ENCODE measurements at regions not wholly inside any gene's neighbourhood (a gene's known extent, or its start where the extent isn't known, plus 50 kb on each side); places are given as distances from the start of the nearest gene placed in this dataset.

DNA sequence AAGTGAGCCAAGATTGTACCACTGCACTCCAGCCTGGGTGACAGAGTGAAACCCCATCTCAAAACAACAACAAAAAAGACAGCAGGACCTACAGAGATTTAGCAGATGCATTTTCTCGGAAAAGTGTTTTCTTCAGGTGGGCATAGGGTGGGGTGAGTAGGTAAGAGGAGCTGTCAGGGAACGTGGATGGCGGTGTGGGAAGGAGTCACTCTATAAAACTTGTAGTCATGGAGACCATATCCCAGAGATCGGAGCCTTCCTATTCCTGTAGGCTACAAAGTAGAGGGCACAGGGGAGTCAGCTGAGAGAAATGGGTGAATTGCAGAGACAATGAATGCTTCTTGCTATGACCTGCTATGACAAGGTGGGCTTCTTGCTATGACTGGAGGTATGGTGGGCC, 283.0 kb upstream of the FOXK1 start:
- no peak overlapping the region for H3K4me3 ChIP-seq (ENCODE audit: low read length)
- no peaks in the 10 kb centered on the region for H3K4me1 ChIP-seq (ENCODE audit: control insufficient read depth, insufficient read depth, low read length)
- no peaks in the 10 kb centered on the region for H3K36me3 ChIP-seq (ENCODE audit: control insufficient read depth, insufficient read depth, low read length)
- H3K9me3 ChIP-seq (ENCODE audit: control insufficient read depth, low read length), result no peaks in the 10 kb centered on the region
- H3K9ac ChIP-seq (ENCODE audit: low read length), result no peak overlapping the region
- H3K27me3 ChIP-seq (ENCODE audit: control insufficient read depth, insufficient read depth, low read length), result no peaks in the 10 kb centered on the region

- no peaks in the 10 kb centered on the region for H3K27me3 ChIP-seq (ENCODE audit: control insufficient read depth, insufficient read depth, low read length)
- no peak overlapping the region for H3K9ac ChIP-seq (ENCODE audit: low read length)
- H3K9me3 ChIP-seq (ENCODE audit: control insufficient read depth, low read length), result no peaks in the 10 kb centered on the region
- H3K36me3 ChIP-seq (ENCODE audit: control insufficient read depth, insufficient read depth, low read length), result no peaks in the 10 kb centered on the region
- no peaks in the 10 kb centered on the region for H3K4me1 ChIP-seq (ENCODE audit: control insufficient read depth, insufficient read depth, low read length)
- no peak overlapping the region for H3K4me3 ChIP-seq (ENCODE audit: low read length)
These were observed 282.5 kb upstream of the FOXK1 start for GRCh38 chr7:4399596-4399995.

- H3K27me3 ChIP-seq (ENCODE audit: control insufficient read depth, insufficient read depth, low read length), result no peaks in the 10 kb centered on the region
- H3K4me3 ChIP-seq (ENCODE audit: low read length), result no peak overlapping the region
- H3K9me3 ChIP-seq (ENCODE audit: control insufficient read depth, low read length), result no peaks in the 10 kb centered on the region
- no peak overlapping the region for H3K9ac ChIP-seq (ENCODE audit: low read length)
- no peaks in the 10 kb centered on the region for H3K4me1 ChIP-seq (ENCODE audit: control insufficient read depth, insufficient read depth, low read length)
- H3K36me3 ChIP-seq (ENCODE audit: control insufficient read depth, insufficient read depth, low read length), result no peaks in the 10 kb centered on the region
These were observed 275.6 kb upstream of the FOXK1 start for GRCh38 chr7:4406288-4407058.

GRCh38 chr7:4409946-4410345, 272.1 kb upstream of the FOXK1 start:
- Histone ChIP-seq H3K9me3 (ENCODE audit: control insufficient read depth, low read length) (no peaks in the 10 kb centered on the region), H3K4me1 (ENCODE audit: control insufficient read depth, insufficient read depth, low read length) (no peaks in the 10 kb centered on the region), H3K27me3 (ENCODE audit: control insufficient read depth, insufficient read depth, low read length) (no peaks in the 10 kb centered on the region), H3K9ac (ENCODE audit: low read length) (no peak overlapping the region), H3K4me3 (ENCODE audit: low read length) (no peak overlapping the region), H3K36me3 (ENCODE audit: control insufficient read depth, insufficient read depth, low read length) (no peaks in the 10 kb centered on the region)

DNA sequence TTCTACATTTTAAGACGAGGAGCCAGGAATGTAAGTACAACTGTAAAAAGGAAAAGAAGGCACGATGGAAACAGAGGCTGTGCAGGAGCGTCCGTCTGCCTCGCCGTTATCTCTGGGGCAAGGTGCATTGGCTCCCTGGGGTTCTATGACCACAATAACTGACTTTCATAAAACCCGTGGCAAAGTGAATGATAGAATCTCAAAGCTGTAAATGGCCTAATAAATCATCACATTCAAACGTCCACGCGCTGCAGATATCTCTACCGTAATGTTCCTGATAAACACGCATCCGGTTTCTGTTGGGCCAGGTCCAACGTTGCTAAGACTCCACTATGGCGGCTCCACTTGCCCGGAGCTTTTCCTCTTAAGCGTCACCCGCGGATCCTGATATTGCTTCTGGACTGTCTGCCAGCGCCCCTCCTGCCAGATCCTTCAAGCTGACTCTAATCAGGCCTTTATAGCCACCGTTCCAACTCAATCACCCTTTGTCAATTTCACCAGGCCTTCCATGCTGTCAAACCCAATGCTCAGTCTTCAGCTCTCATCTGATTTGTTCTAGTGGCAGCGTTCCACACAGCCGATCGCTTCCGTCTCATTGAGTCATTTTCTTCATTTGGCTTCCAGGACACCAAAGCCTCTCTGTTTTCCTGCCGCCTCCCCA, 265.6 kb upstream of the FOXK1 start:
- no peaks in the 10 kb centered on the region for H3K27me3 ChIP-seq (ENCODE audit: control insufficient read depth, insufficient read depth, low read length)
- H3K4me1 ChIP-seq (ENCODE audit: control insufficient read depth, insufficient read depth, low read length), result peaks cover 5% of the 10 kb centered on the region
- peak overlapping the region; percentile 67 for H3K4me3 ChIP-seq (ENCODE audit: low read length)
- no peaks in the 10 kb centered on the region for H3K9me3 ChIP-seq (ENCODE audit: control insufficient read depth, low read length)
- H3K9ac ChIP-seq (ENCODE audit: low read length), result peak overlapping the region; percentile 2
- H3K36me3 ChIP-seq (ENCODE audit: control insufficient read depth, insufficient read depth, low read length), result no peaks in the 10 kb centered on the region

DNA sequence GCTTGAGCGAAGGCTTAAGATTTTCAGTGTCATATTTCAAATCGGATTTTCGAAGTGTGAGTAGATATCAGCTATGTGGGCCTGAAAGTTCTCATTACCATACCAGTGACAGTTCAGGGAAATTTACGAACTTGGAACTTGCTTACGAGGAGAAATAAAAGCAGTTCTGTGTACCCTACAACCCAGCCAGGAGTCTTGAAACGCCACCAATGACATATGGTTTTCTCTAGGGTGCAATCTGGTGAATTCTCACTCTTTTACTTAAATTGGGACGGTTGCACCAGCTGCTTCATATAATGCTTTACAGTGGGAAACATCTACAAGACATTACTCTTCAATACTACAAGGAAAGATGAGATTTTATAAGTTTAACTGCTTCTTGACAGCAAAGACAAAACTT, 253.6 kb upstream of the FOXK1 start:
- H3K36me3 ChIP-seq (ENCODE audit: control insufficient read depth, insufficient read depth, low read length), result no peaks in the 10 kb centered on the region
- H3K27me3 ChIP-seq (ENCODE audit: control insufficient read depth, insufficient read depth, low read length), result no peaks in the 10 kb centered on the region
- H3K4me3 ChIP-seq (ENCODE audit: low read length), result no peak overlapping the region
- no peak overlapping the region for H3K9ac ChIP-seq (ENCODE audit: low read length)
- H3K4me1 ChIP-seq (ENCODE audit: control insufficient read depth, insufficient read depth, low read length), result no peaks in the 10 kb centered on the region
- no peaks in the 10 kb centered on the region for H3K9me3 ChIP-seq (ENCODE audit: control insufficient read depth, low read length)

- H3K4me3 ChIP-seq (ENCODE audit: low read length), result no peak overlapping the region
- H3K9me3 ChIP-seq (ENCODE audit: control insufficient read depth, low read length), result no peaks in the 10 kb centered on the region
- no peaks in the 10 kb centered on the region for H3K36me3 ChIP-seq (ENCODE audit: control insufficient read depth, insufficient read depth, low read length)
- no peak overlapping the region for H3K9ac ChIP-seq (ENCODE audit: low read length)
- H3K27me3 ChIP-seq (ENCODE audit: control insufficient read depth, insufficient read depth, low read length), result no peaks in the 10 kb centered on the region
- peaks cover under 1% of the 10 kb centered on the region for H3K4me1 ChIP-seq (ENCODE audit: control insufficient read depth, insufficient read depth, low read length)
These were observed 251.9 kb upstream of the FOXK1 start for GRCh38 chr7:4430227-4430626.

DNA sequence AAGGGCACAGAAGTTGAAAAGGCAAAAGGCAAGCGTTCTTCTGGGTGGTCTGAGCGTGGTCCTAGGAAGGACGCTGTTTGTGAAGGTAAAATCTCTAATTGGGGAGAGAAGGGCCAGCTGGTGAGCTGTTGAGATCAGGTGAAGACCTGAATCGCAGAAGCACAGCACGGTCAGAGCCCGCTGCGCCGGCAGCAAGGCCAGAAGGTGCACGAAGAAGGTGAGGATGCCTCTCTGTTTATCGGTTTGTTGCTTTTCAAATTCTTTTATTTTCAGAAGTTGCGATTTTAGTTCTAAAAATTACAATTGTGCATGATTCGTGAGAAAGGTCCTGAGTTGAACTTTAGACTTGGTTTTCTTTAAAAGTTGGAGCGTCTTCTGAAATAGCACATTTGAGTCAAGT, 247.8 kb upstream of the FOXK1 start:
- Histone ChIP-seq H3K36me3 (ENCODE audit: control insufficient read depth, insufficient read depth, low read length) (no peaks in the 10 kb centered on the region), H3K9me3 (ENCODE audit: control insufficient read depth, low read length) (no peaks in the 10 kb centered on the region), H3K9ac (ENCODE audit: low read length) (no peak overlapping the region), H3K27me3 (ENCODE audit: control insufficient read depth, insufficient read depth, low read length) (no peaks in the 10 kb centered on the region), H3K4me3 (ENCODE audit: low read length) (no peak overlapping the region), H3K4me1 (ENCODE audit: control insufficient read depth, insufficient read depth, low read length) (peaks cover 20% of the 10 kb centered on the region)

GRCh38 chr7:4436361-4436895, 245.7 kb upstream of the FOXK1 start:
- peak overlapping the region; percentile 3 for H3K4me3 ChIP-seq (ENCODE audit: low read length)
- no peak overlapping the region for H3K9ac ChIP-seq (ENCODE audit: low read length)
- H3K4me1 ChIP-seq (ENCODE audit: control insufficient read depth, insufficient read depth, low read length), result peaks cover 25% of the 10 kb centered on the region
- H3K9me3 ChIP-seq (ENCODE audit: control insufficient read depth, low read length), result no peaks in the 10 kb centered on the region
- H3K27me3 ChIP-seq (ENCODE audit: control insufficient read depth, insufficient read depth, low read length), result no peaks in the 10 kb centered on the region
- no peaks in the 10 kb centered on the region for H3K36me3 ChIP-seq (ENCODE audit: control insufficient read depth, insufficient read depth, low read length)

DNA sequence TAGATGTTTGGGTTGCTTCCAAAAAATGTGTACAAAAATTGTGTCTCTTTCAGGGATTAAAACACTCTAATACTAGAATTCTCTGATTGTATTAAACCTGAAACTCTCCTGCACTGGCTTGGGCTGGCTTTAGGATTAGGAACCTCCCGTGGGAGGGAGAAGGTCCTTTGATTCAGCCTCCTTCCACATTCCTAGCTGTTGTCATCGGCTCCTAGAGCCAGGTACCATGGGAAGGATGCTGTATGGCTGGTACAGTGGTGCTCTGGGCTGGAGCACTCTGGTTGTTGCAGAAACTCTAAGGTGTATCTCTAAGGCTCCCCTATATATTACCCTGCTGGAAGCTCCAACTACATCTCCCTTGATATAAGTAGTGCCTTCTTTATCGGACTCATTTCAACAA, 245.2 kb upstream of the FOXK1 start:
- Histone ChIP-seq H3K4me1 (ENCODE audit: control insufficient read depth, insufficient read depth, low read length) (peaks cover 25% of the 10 kb centered on the region), H3K36me3 (ENCODE audit: control insufficient read depth, insufficient read depth, low read length) (no peaks in the 10 kb centered on the region), H3K4me3 (ENCODE audit: low read length) (no peak overlapping the region), H3K9ac (ENCODE audit: low read length) (no peak overlapping the region), H3K9me3 (ENCODE audit: control insufficient read depth, low read length) (no peaks in the 10 kb centered on the region), H3K27me3 (ENCODE audit: control insufficient read depth, insufficient read depth, low read length) (no peaks in the 10 kb centered on the region)

GRCh38 chr7:4437916-4438315, 244.2 kb upstream of the FOXK1 start:
- Histone ChIP-seq H3K4me1 (ENCODE audit: control insufficient read depth, insufficient read depth, low read length) (peaks cover 25% of the 10 kb centered on the region), H3K4me3 (ENCODE audit: low read length) (no peak overlapping the region), H3K9me3 (ENCODE audit: control insufficient read depth, low read length) (no peaks in the 10 kb centered on the region)

GRCh38 chr7:4438723-4439245, 243.3 kb upstream of the FOXK1 start:
- Histone ChIP-seq H3K27me3 (ENCODE audit: control insufficient read depth, insufficient read depth, low read length) (no peaks in the 10 kb centered on the region), H3K4me3 (ENCODE audit: low read length) (no peak overlapping the region), H3K36me3 (ENCODE audit: control insufficient read depth, insufficient read depth, low read length) (no peaks in the 10 kb centered on the region), H3K9me3 (ENCODE audit: control insufficient read depth, low read length) (no peaks in the 10 kb centered on the region), H3K4me1 (ENCODE audit: control insufficient read depth, insufficient read depth, low read length) (peaks cover 25% of the 10 kb centered on the region), H3K9ac (ENCODE audit: low read length) (no peak overlapping the region)

More at GRCh38 chr7:4437916-4438315, 244.2 kb upstream of the FOXK1 start:
- H3K9ac ChIP-seq (ENCODE audit: low read length), result no peak overlapping the region
- no peaks in the 10 kb centered on the region for H3K27me3 ChIP-seq (ENCODE audit: control insufficient read depth, insufficient read depth, low read length)
- H3K36me3 ChIP-seq (ENCODE audit: control insufficient read depth, insufficient read depth, low read length), result no peaks in the 10 kb centered on the region

All from mucosa of stomach (tissue), 1 donor.